BJ (cell line): ENCODE measurements at regions not wholly inside any gene's neighbourhood (a gene's known extent, or its start where the extent isn't known, plus 50 kb on each side); places are given as distances from the start of the nearest gene placed in this dataset.
A peak's percentile ranks its signal among the peaks of the same experiment; 100 is the strongest.
"Not testable (repeated sequence)": the region's sequence is repeated elsewhere in the genome, so short reads cannot be mapped to it uniquely, and the experiment has no call there.

Source experiments
- CTCF ChIA-PET: fragments of 350-600 bp; formaldehyde crosslinking; extraction: SDS; loops from one replicate; lab custom pipeline; 2021; ENCODE audit warnings: antibody characterized with exemption, inconsistent platforms; lab: Yijun Ruan, JAX
- POLR2A ChIA-PET: fragments of 300-600 bp; sonication (Branson Sonifier 250); formaldehyde crosslinking; extraction: SDS; loops from one replicate; lab custom pipeline; 2021; ENCODE audit warnings: antibody characterized with exemption; lab: Charles Lee
- DNase-seq: peaks from one replicate; pipeline ENCODE4 v3.0.0-alpha.2; 2011; ENCODE audit warnings: low read depth
- H3K27me3 ChIP-seq: 2 replicates; pipeline ENCODE4 v1.6.0; 2011; ENCODE audit warnings: low read length; ENCODE audit not compliant: control insufficient read depth, insufficient read depth
- H3K36me3 ChIP-seq: 2 replicates; pipeline ENCODE4 v1.5.1; 2011; ENCODE audit warnings: low read length; ENCODE audit not compliant: control insufficient read depth, insufficient read depth
- H3K4me3 ChIP-seq: 2 replicates; pipeline ENCODE4 v1.5.1; 2011; ENCODE audit warnings: low read depth, mild to moderate bottlenecking, control low read depth, low read length
- CTCF ChIP-seq: IDR thresholded peaks from 2 replicates; pipeline ENCODE4 v1.5.1; 2011; ENCODE audit warnings: low read depth, mild to moderate bottlenecking, control low read depth, inconsistent platforms, low read length, moderate library complexity; ENCODE audit not compliant: insufficient read depth

GRCh38 chr4:33104273-33104672 lies 2384.1 kb downstream of the PCDH7 start:
- CTCF ChIA-PET: interaction anchor here (0.6 kb wide), 1 partner anchor 68 kb away, joined by 3 read pairs; no protein-coding TSS in a partner anchor
- Histone ChIP-seq H3K36me3 (no peaks in the 10 kb centered on the region), H3K4me3 (no peak overlapping the region), H3K27me3 (no peaks in the 10 kb centered on the region)
- POLR2A ChIA-PET: no interaction called here
- no peak for DNase-seq
- no peak for TF ChIP-seq CTCF

- TF ChIP-seq CTCF: no peak
Measured at GRCh38 chr4:33107814-33108213, 2387.6 kb downstream of the PCDH7 start.

GRCh38 chr4:33111117-33111516 lies 2390.9 kb downstream of the PCDH7 start:
- ChIA-PET POLR2A (no interaction called here), CTCF (no interaction called here)
- no peak for TF ChIP-seq CTCF
- Histone ChIP-seq H3K27me3 (no peaks in the 10 kb centered on the region), H3K36me3 (no peaks in the 10 kb centered on the region), H3K4me3 (no peak overlapping the region)
- no peak for DNase-seq

More at GRCh38 chr4:33107814-33108213, 2387.6 kb downstream of the PCDH7 start:
- no peaks in the 10 kb centered on the region for H3K27me3 ChIP-seq
- no peak overlapping the region for H3K4me3 ChIP-seq
- DNase-seq: peak; percentile 32
- POLR2A ChIA-PET: no interaction called here
- no peaks in the 10 kb centered on the region for H3K36me3 ChIP-seq
- CTCF ChIA-PET: no interaction called here

GRCh38 chr4:33116871-33117270 lies 2396.7 kb downstream of the PCDH7 start:
- Histone ChIP-seq H3K27me3 (no peaks in the 10 kb centered on the region), H3K36me3 (no peaks in the 10 kb centered on the region), H3K4me3 (no peak overlapping the region)
- ChIA-PET CTCF (no interaction called here), POLR2A (no interaction called here)
- no peak for TF ChIP-seq CTCF
- DNase-seq: no peak

- DNase-seq: no peak
- TF ChIP-seq CTCF: no peak
- CTCF ChIA-PET: interaction anchor here (0.6 to 1.1 kb wide), 2 partner anchors 16 to 65 kb away, joined by 3 read pairs; no protein-coding TSS in a partner anchor
- Histone ChIP-seq H3K36me3 (no peaks in the 10 kb centered on the region), H3K4me3 (no peak overlapping the region), H3K27me3 (no peaks in the 10 kb centered on the region)
- POLR2A ChIA-PET: no interaction called here
Measured at GRCh38 chr4:33126002-33126401, 2405.8 kb downstream of the PCDH7 start.

GRCh38 chr4:33130662-33131061 lies 2410.5 kb downstream of the PCDH7 start:
- POLR2A ChIA-PET, H3K27me3 ChIP-seq, CTCF ChIA-PET, H3K4me3 ChIP-seq, H3K36me3 ChIP-seq, DNase-seq: not testable (repeated sequence)
